ENCODE measurements at regions not wholly inside any gene's neighbourhood (a gene's known extent, or its start where the extent isn't known, plus 50 kb on each side); places are given as distances from the start of the nearest gene placed in this dataset.

DNA sequence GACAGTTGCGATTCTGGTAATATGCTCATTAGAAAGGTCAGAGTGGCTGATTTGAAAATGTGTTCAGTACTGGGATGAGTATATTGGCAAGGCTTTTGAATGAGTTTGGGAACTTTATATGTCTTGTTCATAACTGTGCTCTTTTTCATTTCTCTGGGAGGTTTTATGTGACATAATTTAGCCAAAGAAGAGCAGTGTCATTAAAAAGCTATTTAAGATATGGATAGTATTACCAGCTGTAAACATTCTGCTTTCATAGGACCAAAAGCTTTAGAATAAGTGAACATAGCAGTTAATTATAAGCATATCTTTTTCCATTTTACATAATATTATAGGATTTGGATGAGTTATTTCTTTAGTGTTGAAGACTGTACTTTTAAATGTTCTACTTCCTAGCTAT, 260.4 kb downstream of the TTC6 start:
- H3K27ac ChIP-seq (ENCODE audit: extremely low read length, insufficient read depth, low read length): no peak overlapping the region
- ATAC-seq: no peak
- no peak overlapping the region for H3K4me3 ChIP-seq (replicated peaks in 1 of 3; ENCODE audit: insufficient read depth in 1 of 3, low read depth in 2 of 3, low read length in 3 of 3)
- ChIA-PET CTCF (ENCODE audit: low intra/inter-chr PET ratio, low total read pairs) (no interaction called here), POLR2A (interaction anchor here (1.7 kb wide), 1 partner anchor 9 kb away, joined by 8 read pairs; no protein-coding TSS in a partner anchor)
- H3K27me3 ChIP-seq (ENCODE audit: control insufficient read depth in 1 of 2, insufficient read depth in 2 of 2, low read length in 2 of 2): no peaks in the 10 kb centered on the region
- H2AFZ ChIP-seq (ENCODE audit: low read length): no peak overlapping the region
- no peaks in the 10 kb centered on the region for H3K36me3 ChIP-seq (replicated peaks in 1 of 2; ENCODE audit: control insufficient read depth in 1 of 2, insufficient read depth in 2 of 2, low read length in 2 of 2)
- no peaks in the 10 kb centered on the region for H3K9me3 ChIP-seq (ENCODE audit: low read length)
- peaks cover 22% of the 10 kb centered on the region for H3K4me1 ChIP-seq (ENCODE audit: insufficient read depth, low read length)
- FAIRE-seq: no peak
- no peaks in the 10 kb centered on the region for H4K20me1 ChIP-seq (ENCODE audit: insufficient read depth, low read length)
- TF ChIP-seq, protein P1, sequence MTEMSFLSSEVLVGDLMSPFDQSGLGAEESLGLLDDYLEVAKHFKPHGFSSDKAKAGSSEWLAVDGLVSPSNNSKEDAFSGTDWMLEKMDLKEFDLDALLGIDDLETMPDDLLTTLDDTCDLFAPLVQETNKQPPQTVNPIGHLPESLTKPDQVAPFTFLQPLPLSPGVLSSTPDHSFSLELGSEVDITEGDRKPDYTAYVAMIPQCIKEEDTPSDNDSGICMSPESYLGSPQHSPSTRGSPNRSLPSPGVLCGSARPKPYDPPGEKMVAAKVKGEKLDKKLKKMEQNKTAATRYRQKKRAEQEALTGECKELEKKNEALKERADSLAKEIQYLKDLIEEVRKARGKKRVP (CRISPR knock-in tag; IDR thresholded peaks at IDR 0.05): 0 out of 4 replicates have a peak, but pooled peaks of 1 of the 2 experiments have one; percentile 5
- no peak for TF ChIP-seq ZNF546 (CRISPR knock-in tag; conservative IDR thresholded peaks at IDR 0.05)
- DNase-seq (ENCODE audit: low spot score): no peak
- intact Hi-C loops (cut with micrococcal nuclease; ENCODE audit: unreplicated experiment): no loop called here
- H3K9ac ChIP-seq (ENCODE audit: insufficient read depth, low read depth, low read length): no peak overlapping the region
- no TSS peak for BruUV-seq (replicated peaks)
- in situ Hi-C loops (cut with HindIII; ENCODE audit: extremely low pct_ligation_motif_present, low pct_unique_long_range_greater_than_20kb): no loop called here
- H3K79me2 ChIP-seq (ENCODE audit: insufficient read depth, low read length): no peaks in the 10 kb centered on the region
- no peak overlapping the region for H3K4me2 ChIP-seq (ENCODE audit: low read depth, low read length)
- WGBS (ENCODE audit: low lambda C conversion rate): 95% methylated on average over 1 of the region's 1 CpG

DNA sequence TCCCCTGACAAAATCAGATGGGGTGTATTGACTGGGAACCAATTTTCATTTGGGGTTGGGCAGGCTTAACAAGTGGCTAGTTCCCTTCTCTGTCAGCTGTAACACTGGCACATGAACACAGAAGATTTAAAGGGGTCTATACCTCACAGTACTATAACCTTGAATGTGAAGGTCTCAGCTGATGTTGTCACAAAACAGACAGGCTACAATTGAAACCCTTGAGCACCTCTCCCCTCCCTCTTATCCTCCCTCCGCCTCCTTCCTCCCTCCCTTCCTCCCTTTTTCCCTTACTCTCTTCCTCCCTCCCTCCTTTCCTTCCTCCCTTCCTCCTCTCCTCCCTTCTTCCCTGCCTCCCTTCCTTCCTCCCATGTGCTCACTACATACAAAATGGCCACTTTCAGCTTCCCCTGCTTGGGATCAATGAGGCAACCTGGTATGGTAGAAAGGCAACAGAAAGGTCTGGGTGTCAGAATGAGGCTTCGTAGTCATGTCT, 262.4 kb downstream of the TTC6 start:
- DNase-seq (ENCODE audit: low spot score): no peak
- Histone ChIP-seq H3K9ac (ENCODE audit: insufficient read depth, low read depth, low read length) (no peak overlapping the region), H4K20me1 (ENCODE audit: insufficient read depth, low read length) (no peaks in the 10 kb centered on the region), H2AFZ (ENCODE audit: low read length) (no peak overlapping the region), H3K4me3 (replicated peaks in 1 of 3; ENCODE audit: insufficient read depth in 1 of 3, low read depth in 2 of 3, low read length in 3 of 3) (no peak overlapping the region), H3K36me3 (replicated peaks in 1 of 2; ENCODE audit: control insufficient read depth in 1 of 2, insufficient read depth in 2 of 2, low read length in 2 of 2) (no peaks in the 10 kb centered on the region), H3K27me3 (ENCODE audit: control insufficient read depth in 1 of 2, insufficient read depth in 2 of 2, low read length in 2 of 2) (no peaks in the 10 kb centered on the region), H3K4me2 (ENCODE audit: low read depth, low read length) (no peak overlapping the region), H3K79me2 (ENCODE audit: insufficient read depth, low read length) (no peaks in the 10 kb centered on the region), H3K27ac (ENCODE audit: extremely low read length, insufficient read depth, low read length) (no peak overlapping the region), H3K9me3 (ENCODE audit: low read length) (no peaks in the 10 kb centered on the region), H3K4me1 (ENCODE audit: insufficient read depth, low read length) (peaks cover 27% of the 10 kb centered on the region)
- BruUV-seq (replicated peaks): no TSS peak
- no peak for ATAC-seq
- ChIA-PET CTCF (ENCODE audit: low intra/inter-chr PET ratio, low total read pairs) (no interaction called here), POLR2A (interaction anchor here (1.0 kb wide), 1 partner anchor 13 kb away, joined by 4 read pairs; no protein-coding TSS in a partner anchor)
- 97% methylated on average over 2 of the region's 2 CpGs for WGBS (ENCODE audit: low lambda C conversion rate)
- in situ Hi-C loops (cut with HindIII; ENCODE audit: extremely low pct_ligation_motif_present, low pct_unique_long_range_greater_than_20kb): no loop called here
- no peak for FAIRE-seq
- intact Hi-C loops (cut with micrococcal nuclease; ENCODE audit: unreplicated experiment): no loop called here
- TF ChIP-seq, protein P2, sequence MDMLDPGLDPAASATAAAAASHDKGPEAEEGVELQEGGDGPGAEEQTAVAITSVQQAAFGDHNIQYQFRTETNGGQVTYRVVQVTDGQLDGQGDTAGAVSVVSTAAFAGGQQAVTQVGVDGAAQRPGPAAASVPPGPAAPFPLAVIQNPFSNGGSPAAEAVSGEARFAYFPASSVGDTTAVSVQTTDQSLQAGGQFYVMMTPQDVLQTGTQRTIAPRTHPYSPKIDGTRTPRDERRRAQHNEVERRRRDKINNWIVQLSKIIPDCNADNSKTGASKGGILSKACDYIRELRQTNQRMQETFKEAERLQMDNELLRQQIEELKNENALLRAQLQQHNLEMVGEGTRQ (IDR thresholded peaks at IDR 0.05; ENCODE audit: low read depth, low read length): no peak
- TF ChIP-seq, protein P2 (CRISPR knock-in tag; IDR thresholded peaks at IDR 0.05; ENCODE audit: borderline replicate concordance): no peak
- TF ChIP-seq SIN3A (IDR thresholded peaks at IDR 0.05; ENCODE audit: borderline replicate concordance, low read depth, low read length): no peak
- no peak for TF ChIP-seq KDM3A (CRISPR knock-in tag; IDR thresholded peaks at IDR 0.05; ENCODE audit: low read depth)
- TF ChIP-seq, protein P3, sequence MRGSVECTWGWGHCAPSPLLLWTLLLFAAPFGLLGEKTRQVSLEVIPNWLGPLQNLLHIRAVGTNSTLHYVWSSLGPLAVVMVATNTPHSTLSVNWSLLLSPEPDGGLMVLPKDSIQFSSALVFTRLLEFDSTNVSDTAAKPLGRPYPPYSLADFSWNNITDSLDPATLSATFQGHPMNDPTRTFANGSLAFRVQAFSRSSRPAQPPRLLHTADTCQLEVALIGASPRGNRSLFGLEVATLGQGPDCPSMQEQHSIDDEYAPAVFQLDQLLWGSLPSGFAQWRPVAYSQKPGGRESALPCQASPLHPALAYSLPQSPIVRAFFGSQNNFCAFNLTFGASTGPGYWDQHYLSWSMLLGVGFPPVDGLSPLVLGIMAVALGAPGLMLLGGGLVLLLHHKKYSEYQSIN (CRISPR knock-in tag; IDR thresholded peaks at IDR 0.05; ENCODE audit: borderline replicate concordance): no peak
- no peak for TF ChIP-seq RFX5 (IDR thresholded peaks at IDR 0.05; ENCODE audit: low read depth, low read length)
- no peak for TF ChIP-seq ZSCAN25 (CRISPR knock-in tag; IDR thresholded peaks at IDR 0.05)
- TF ChIP-seq, protein P4, sequence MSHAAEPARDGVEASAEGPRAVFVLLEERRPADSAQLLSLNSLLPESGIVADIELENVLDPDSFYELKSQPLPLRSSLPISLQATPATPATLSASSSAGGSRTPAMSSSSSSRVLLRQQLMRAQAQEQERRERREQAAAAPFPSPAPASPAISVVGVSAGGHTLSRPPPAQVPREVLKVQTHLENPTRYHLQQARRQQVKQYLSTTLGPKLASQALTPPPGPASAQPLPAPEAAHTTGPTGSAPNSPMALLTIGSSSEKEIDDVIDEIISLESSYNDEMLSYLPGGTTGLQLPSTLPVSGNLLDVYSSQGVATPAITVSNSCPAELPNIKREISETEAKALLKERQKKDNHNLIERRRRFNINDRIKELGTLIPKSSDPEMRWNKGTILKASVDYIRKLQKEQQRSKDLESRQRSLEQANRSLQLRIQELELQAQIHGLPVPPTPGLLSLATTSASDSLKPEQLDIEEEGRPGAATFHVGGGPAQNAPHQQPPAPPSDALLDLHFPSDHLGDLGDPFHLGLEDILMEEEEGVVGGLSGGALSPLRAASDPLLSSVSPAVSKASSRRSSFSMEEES (CRISPR knock-in tag; IDR thresholded peaks at IDR 0.05): no peak
- TF ChIP-seq SMAD1 (CRISPR knock-in tag; IDR thresholded peaks at IDR 0.05; ENCODE audit: borderline replicate concordance, low read depth): no peak
- no peak for TF ChIP-seq HNRNPH1 (optimal IDR thresholded peaks at IDR 0.05; ENCODE audit: low read depth, low read length)
